ENCODE measurements at regions not wholly inside any gene's neighbourhood (a gene's known extent, or its start where the extent isn't known, plus 50 kb on each side); places are given as distances from the start of the nearest gene placed in this dataset.
"Not testable (repeated sequence)": the region's sequence is repeated elsewhere in the genome, so short reads cannot be mapped to it uniquely, and the experiment has no call there.

GRCh38 chr11:96482193-96482592 is 92.4 kb downstream of the JRKL start:
- Mint-ChIP-seq H3K27ac (no peak overlapping the region), H3K27me3 (peaks cover 4 to 6% of the 10 kb centered on the region in 2 donors), H3K9me3 (peaks cover 3% of the 10 kb centered on the region), H3K36me3 (no peaks in the 10 kb centered on the region), H3K4me1 (ENCODE audit: low read depth in 2 of 2) (no peaks in the 10 kb centered on the region), H3K4me3 (no peak overlapping the region)
- ATAC-seq (no peak), DNase-seq (ENCODE audit: low spot score) (no peak)

GRCh38 chr11:96483374-96483955 is 93.7 kb downstream of the JRKL start:
- Mint-ChIP-seq H3K36me3 (no peaks in the 10 kb centered on the region), H3K27me3 (peaks cover 4 to 13% of the 10 kb centered on the region in 2 donors), H3K27ac (no peak overlapping the region), H3K4me1 (ENCODE audit: low read depth in 2 of 2) (no peaks in the 10 kb centered on the region), H3K4me3 (no peak overlapping the region), H3K9me3 (peaks cover 3% of the 10 kb centered on the region)
- ATAC-seq (no peak), DNase-seq (ENCODE audit: low spot score) (no peak)

GRCh38 chr11:96484361-96484760 is 94.5 kb downstream of the JRKL start:
- Mint-ChIP-seq H3K9me3 (no peaks in the 10 kb centered on the region), H3K27me3 (peaks cover 4 to 19% of the 10 kb centered on the region in 2 donors), H3K4me3 (no peak overlapping the region), H3K27ac (no peak overlapping the region), H3K36me3 (no peaks in the 10 kb centered on the region), H3K4me1 (ENCODE audit: low read depth in 2 of 2) (no peaks in the 10 kb centered on the region)
- no peak for DNase-seq (ENCODE audit: low spot score)
- ATAC-seq, result no peak

- Mint-ChIP-seq H3K4me3 (no peak overlapping the region), H3K9me3 (peaks cover 9% of the 10 kb centered on the region), H3K4me1 (ENCODE audit: low read depth in 2 of 2) (no peaks in the 10 kb centered on the region), H3K27me3 (peaks cover 9 to 26% of the 10 kb centered on the region in 2 donors), H3K36me3 (no peaks in the 10 kb centered on the region), H3K27ac (no peak overlapping the region)
- ATAC-seq, result no peak
- DNase-seq (ENCODE audit: low spot score), result no peak
These were observed 97.2 kb downstream of the JRKL start for GRCh38 chr11:96486890-96487611.

- not testable (repeated sequence) for H3K4me1 Mint-ChIP-seq (ENCODE audit: low read depth in 2 of 2); ATAC-seq; H3K9me3 Mint-ChIP-seq; DNase-seq (ENCODE audit: low spot score); H3K4me3 Mint-ChIP-seq; H3K27ac Mint-ChIP-seq; H3K36me3 Mint-ChIP-seq
- peaks cover 9 to 26% of the 10 kb centered on the region in 2 donors for H3K27me3 Mint-ChIP-seq
These were observed 99.1 kb downstream of the JRKL start for GRCh38 chr11:96488911-96489310.

- no peaks in the 10 kb centered on the region for H3K36me3 Mint-ChIP-seq
- no peak for ATAC-seq
- no peaks in the 10 kb centered on the region for H3K4me1 Mint-ChIP-seq (ENCODE audit: low read depth in 2 of 2)
- no peak overlapping the region for H3K4me3 Mint-ChIP-seq
- no peak for DNase-seq (ENCODE audit: low spot score)
- no peaks in the 10 kb centered on the region for H3K27me3 Mint-ChIP-seq
- no peak overlapping the region for H3K27ac Mint-ChIP-seq
- H3K9me3 Mint-ChIP-seq, result no peaks in the 10 kb centered on the region
These were observed 110.6 kb downstream of the JRKL start for GRCh38 chr11:96500440-96500839.

- no peaks in the 10 kb centered on the region for H3K9me3 Mint-ChIP-seq
- H3K4me3 Mint-ChIP-seq, result no peak overlapping the region
- no peaks in the 10 kb centered on the region for H3K36me3 Mint-ChIP-seq
- H3K27ac Mint-ChIP-seq, result no peak overlapping the region
- ATAC-seq (no peak), DNase-seq (ENCODE audit: low spot score) (no peak)
- H3K27me3 Mint-ChIP-seq, result no peaks in the 10 kb centered on the region
- no peaks in the 10 kb centered on the region for H3K4me1 Mint-ChIP-seq (ENCODE audit: low read depth in 2 of 2)
These were observed 116.2 kb downstream of the JRKL start for GRCh38 chr11:96506041-96506440.

- Mint-ChIP-seq H3K27me3 (no peaks in the 10 kb centered on the region), H3K9me3 (no peaks in the 10 kb centered on the region), H3K4me1 (ENCODE audit: low read depth in 2 of 2) (no peaks in the 10 kb centered on the region), H3K36me3 (no peaks in the 10 kb centered on the region), H3K4me3 (no peak overlapping the region), H3K27ac (no peak overlapping the region)
- no peak for ATAC-seq
- DNase-seq (ENCODE audit: low spot score), result no peak
These were observed 117.1 kb downstream of the JRKL start for GRCh38 chr11:96506953-96507354.

GRCh38 chr11:96508861-96509260 is 119.0 kb downstream of the JRKL start:
- Mint-ChIP-seq H3K27me3 (no peaks in the 10 kb centered on the region), H3K4me1 (ENCODE audit: low read depth in 2 of 2) (no peaks in the 10 kb centered on the region), H3K4me3 (no peak overlapping the region), H3K27ac (no peak overlapping the region), H3K36me3 (no peaks in the 10 kb centered on the region), H3K9me3 (no peaks in the 10 kb centered on the region)
- ATAC-seq (no peak), DNase-seq (ENCODE audit: low spot score) (no peak)

GRCh38 chr11:96520939-96521338 is 131.1 kb downstream of the JRKL start:
- Mint-ChIP-seq H3K36me3 (no peaks in the 10 kb centered on the region), H3K27ac (no peak overlapping the region)

GRCh38 chr11:96523656-96524055 is 133.8 kb downstream of the JRKL start:
- no peak overlapping the region for H3K27ac Mint-ChIP-seq
- ATAC-seq, result no peak
- H3K4me1 Mint-ChIP-seq (ENCODE audit: low read depth in 2 of 2), result no peaks in the 10 kb centered on the region
- H3K9me3 Mint-ChIP-seq, result peaks cover 13% of the 10 kb centered on the region
- H3K27me3 Mint-ChIP-seq, result no peaks in the 10 kb centered on the region
- peaks cover 6% of the 10 kb centered on the region for H3K36me3 Mint-ChIP-seq
- no peak for DNase-seq (ENCODE audit: low spot score)
- no peak overlapping the region for H3K4me3 Mint-ChIP-seq

More at GRCh38 chr11:96520939-96521338, 131.1 kb downstream of the JRKL start:
- H3K27me3 Mint-ChIP-seq, result no peaks in the 10 kb centered on the region
- ATAC-seq, result no peak
- no peak for DNase-seq (ENCODE audit: low spot score)
- H3K4me3 Mint-ChIP-seq, result no peak overlapping the region
- peaks cover 10% of the 10 kb centered on the region for H3K9me3 Mint-ChIP-seq
- no peaks in the 10 kb centered on the region for H3K4me1 Mint-ChIP-seq (ENCODE audit: low read depth in 2 of 2)

GRCh38 chr11:96524475-96524874 is 134.7 kb downstream of the JRKL start:
- no peak for ATAC-seq
- no peaks in the 10 kb centered on the region for H3K4me1 Mint-ChIP-seq (ENCODE audit: low read depth in 2 of 2)

GRCh38 chr11:96530473-96530872 is 140.7 kb downstream of the JRKL start:
- no peak overlapping the region for H3K4me3 Mint-ChIP-seq
- H3K4me1 Mint-ChIP-seq (ENCODE audit: low read depth in 2 of 2), result no peaks in the 10 kb centered on the region
- ATAC-seq (no peak), DNase-seq (ENCODE audit: low spot score) (no peak)
- H3K27ac Mint-ChIP-seq, result no peak overlapping the region
- peaks cover 10% of the 10 kb centered on the region for H3K36me3 Mint-ChIP-seq
- H3K27me3 Mint-ChIP-seq, result no peaks in the 10 kb centered on the region
- peaks cover 13% of the 10 kb centered on the region for H3K9me3 Mint-ChIP-seq

More at GRCh38 chr11:96524475-96524874, 134.7 kb downstream of the JRKL start:
- Mint-ChIP-seq H3K27me3 (no peaks in the 10 kb centered on the region), H3K4me3 (no peak overlapping the region), H3K36me3 (peaks cover 7% of the 10 kb centered on the region), H3K9me3 (peaks cover 14% of the 10 kb centered on the region), H3K27ac (no peak overlapping the region)
- no peak for DNase-seq (ENCODE audit: low spot score)

GRCh38 chr11:96538104-96538503 is 148.3 kb downstream of the JRKL start:
- H3K4me3 Mint-ChIP-seq, result no peak overlapping the region
- no peaks in the 10 kb centered on the region for H3K4me1 Mint-ChIP-seq (ENCODE audit: low read depth in 2 of 2)
- no peak overlapping the region for H3K27ac Mint-ChIP-seq
- H3K9me3 Mint-ChIP-seq, result peaks cover 4% of the 10 kb centered on the region
- ATAC-seq, result no peak
- no peaks in the 10 kb centered on the region for H3K27me3 Mint-ChIP-seq
- no peak for DNase-seq (ENCODE audit: low spot score)
- H3K36me3 Mint-ChIP-seq, result no peaks in the 10 kb centered on the region
